Karpas-422 (cell line): ENCODE measurements at regions not wholly inside any gene's neighbourhood (a gene's known extent, or its start where the extent isn't known, plus 50 kb on each side); places are given as distances from the start of the nearest gene placed in this dataset.

ENCODE experiments used
- DNase-seq: peaks from one replicate; pipeline ENCODE4 v3.0.0-alpha.2; 2015
- H2AFZ ChIP-seq: fragments of 200-600 bp; sonication (generic); 2 replicates; pipeline ENCODE4 v1.6.1; 2014; ENCODE audit warnings: antibody characterized with exemption, low read length, mixed read lengths
- H3K27ac ChIP-seq: fragments of 200-600 bp; sonication (generic); 2 replicates; pipeline ENCODE4 v1.5.1; 2014; ENCODE audit warnings: mild to moderate bottlenecking, low read length, moderate library complexity
- H3K27me3 ChIP-seq: fragments of 200-600 bp; sonication (generic); 2 replicates; pipeline ENCODE4 v1.6.1; 2014; ENCODE audit warnings: low read length, mixed read lengths
- H3K36me3 ChIP-seq: fragments of 200-600 bp; sonication (generic); 2 replicates; pipeline ENCODE4 v1.6.1; 2014; ENCODE audit warnings: low read length, mixed read lengths; ENCODE audit not compliant: insufficient read depth
- H3K4me1 ChIP-seq: fragments of 200-600 bp; sonication (generic); 2 replicates; pipeline ENCODE4 v1.6.1; 2014; ENCODE audit warnings: mild to moderate bottlenecking, low read length, mixed read lengths
- H3K4me2 ChIP-seq: fragments of 200-600 bp; sonication (generic); 2 replicates; pipeline ENCODE4 v1.6.1; 2014; ENCODE audit warnings: low read length, low read depth, mild to moderate bottlenecking; ENCODE audit not compliant: poor library complexity, severe bottlenecking
- H3K4me3 ChIP-seq: fragments of 200-600 bp; sonication (generic); 2 replicates; pipeline ENCODE4 v1.5.1; 2014; ENCODE audit warnings: mild to moderate bottlenecking, antibody characterized with exemption, low read length, mixed read lengths
- H3K79me2 ChIP-seq: fragments of 200-600 bp; sonication (generic); 2 replicates; pipeline ENCODE4 v1.6.1; 2014; ENCODE audit warnings: mild to moderate bottlenecking, low read length, mixed read lengths
- H3K9ac ChIP-seq: fragments of 200-600 bp; sonication (generic); 2 replicates; pipeline ENCODE4 v1.6.0; 2014; ENCODE audit warnings: low read length
- H3K9me2 ChIP-seq: fragments of 200-600 bp; sonication (generic), shearing (Covaris generic); replicated peaks from 2 replicates; pipeline ENCODE4 v1.6.0; 2014; ENCODE audit warnings: mild to moderate bottlenecking, low read length, moderate library complexity; ENCODE audit not compliant: insufficient read depth
- H3K9me3 ChIP-seq: fragments of 300-700, 200-600 bp; sonication (generic); 2 replicates; pipeline ENCODE4 v1.6.1; 2014; ENCODE audit warnings: low read length, mixed read lengths
- H4K20me1 ChIP-seq: fragments of 200-600 bp; sonication (generic); 2 replicates; pipeline ENCODE4 v1.6.1; 2014; ENCODE audit warnings: mild to moderate bottlenecking, antibody characterized with exemption, low read length, low read depth; ENCODE audit not compliant: insufficient read depth

- DNase-seq: peak; percentile 61
- peak overlapping the region; percentile 78 for H3K4me2 ChIP-seq
Observed at GRCh38 chr6:150719099-150719766, 119.5 kb downstream of the PLEKHG1 start.

DNA sequence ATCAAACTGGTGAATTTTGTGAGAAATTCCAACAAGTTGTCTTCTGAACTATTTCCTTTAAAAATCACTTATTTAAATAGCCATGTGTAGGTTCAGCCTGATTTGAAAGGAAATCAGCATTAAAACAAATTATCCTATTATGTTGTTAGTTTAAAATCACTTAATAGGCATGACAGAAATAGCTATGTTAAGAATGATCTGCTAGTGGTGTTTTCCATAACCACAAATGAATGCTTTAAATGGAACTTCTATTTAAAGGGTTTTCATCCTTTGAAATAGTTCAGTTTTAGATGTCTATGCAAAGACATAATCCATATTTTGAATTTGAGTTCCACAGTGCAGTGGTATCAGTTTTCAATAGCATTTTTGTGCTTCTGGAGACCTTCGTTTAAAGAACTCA lies 120.1 kb downstream of the PLEKHG1 start:
- no peaks in the 10 kb centered on the region for H3K9me2 ChIP-seq
- H3K9ac ChIP-seq: peak overlapping the region; percentile 63
- H3K4me2 ChIP-seq: peak overlapping the region; percentile 78
- no peak overlapping the region for H2AFZ ChIP-seq
- H3K4me3 ChIP-seq: peak overlapping the region; percentile 63
- H3K9me3 ChIP-seq: no peaks in the 10 kb centered on the region
- peak overlapping the region; percentile 91 for H3K27ac ChIP-seq
- H3K79me2 ChIP-seq: peaks cover 73% of the 10 kb centered on the region
- H3K36me3 ChIP-seq: no peaks in the 10 kb centered on the region; the same call in 1 of the 2 replicates
- peaks cover 81% of the 10 kb centered on the region for H3K4me1 ChIP-seq
- DNase-seq: peak; percentile 86
- H4K20me1 ChIP-seq: peaks cover 5% of the 10 kb centered on the region; the same call in 1 of the 2 replicates
- no peaks in the 10 kb centered on the region for H3K27me3 ChIP-seq

More at GRCh38 chr6:150719099-150719766, 119.5 kb downstream of the PLEKHG1 start:
- H3K9me2 ChIP-seq: no peaks in the 10 kb centered on the region
- H3K27me3 ChIP-seq: no peaks in the 10 kb centered on the region
- no peaks in the 10 kb centered on the region; the same call in 1 of the 2 replicates for H3K36me3 ChIP-seq
- H3K4me3 ChIP-seq: peak overlapping the region; percentile 63
- peaks cover 74% of the 10 kb centered on the region for H3K79me2 ChIP-seq
- H3K4me1 ChIP-seq: peaks cover 75% of the 10 kb centered on the region
- peak overlapping the region; percentile 33 for H3K9ac ChIP-seq
- peak overlapping the region; percentile 91 for H3K27ac ChIP-seq
- H3K9me3 ChIP-seq: no peaks in the 10 kb centered on the region
- peaks cover 8% of the 10 kb centered on the region; the same call in 1 of the 2 replicates for H4K20me1 ChIP-seq
- H2AFZ ChIP-seq: no peak overlapping the region

DNA sequence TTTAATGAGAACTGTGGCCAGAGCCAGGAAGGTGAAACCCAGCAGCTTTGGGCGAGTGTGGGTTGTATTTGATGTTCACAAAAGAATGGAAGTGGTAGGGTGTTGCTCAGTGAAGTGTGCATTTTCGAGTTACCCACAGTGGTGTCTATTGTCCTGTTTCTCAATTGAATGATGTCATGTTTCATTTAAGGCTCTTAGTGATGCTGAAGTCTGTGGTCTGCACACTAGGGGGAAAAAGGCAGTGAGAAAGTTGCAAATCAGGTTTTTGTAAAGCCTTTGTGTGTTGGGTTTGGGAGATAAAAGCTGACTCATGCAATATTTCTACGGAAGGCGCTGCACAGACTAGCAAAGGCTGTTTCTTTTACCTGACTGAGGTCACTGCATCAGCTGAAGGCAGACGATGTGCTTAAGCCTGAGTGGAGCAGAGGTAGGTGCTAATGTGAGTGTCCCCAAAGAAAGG lies 121.1 kb downstream of the PLEKHG1 start:
- Histone ChIP-seq H3K9me3 (no peaks in the 10 kb centered on the region), H3K9ac (peak overlapping the region; percentile 63), H3K4me3 (peak overlapping the region; percentile 63), H3K36me3 (no peaks in the 10 kb centered on the region; the same call in 1 of the 2 replicates), H2AFZ (no peak overlapping the region), H3K79me2 (peaks cover 78% of the 10 kb centered on the region), H3K4me1 (peaks cover 91% of the 10 kb centered on the region), H4K20me1 (peaks cover 5% of the 10 kb centered on the region; the same call in 1 of the 2 replicates), H3K27me3 (no peaks in the 10 kb centered on the region), H3K27ac (peak overlapping the region; percentile 91), H3K4me2 (peak overlapping the region; percentile 78), H3K9me2 (no peaks in the 10 kb centered on the region)
- peak; percentile 92 for DNase-seq

DNA sequence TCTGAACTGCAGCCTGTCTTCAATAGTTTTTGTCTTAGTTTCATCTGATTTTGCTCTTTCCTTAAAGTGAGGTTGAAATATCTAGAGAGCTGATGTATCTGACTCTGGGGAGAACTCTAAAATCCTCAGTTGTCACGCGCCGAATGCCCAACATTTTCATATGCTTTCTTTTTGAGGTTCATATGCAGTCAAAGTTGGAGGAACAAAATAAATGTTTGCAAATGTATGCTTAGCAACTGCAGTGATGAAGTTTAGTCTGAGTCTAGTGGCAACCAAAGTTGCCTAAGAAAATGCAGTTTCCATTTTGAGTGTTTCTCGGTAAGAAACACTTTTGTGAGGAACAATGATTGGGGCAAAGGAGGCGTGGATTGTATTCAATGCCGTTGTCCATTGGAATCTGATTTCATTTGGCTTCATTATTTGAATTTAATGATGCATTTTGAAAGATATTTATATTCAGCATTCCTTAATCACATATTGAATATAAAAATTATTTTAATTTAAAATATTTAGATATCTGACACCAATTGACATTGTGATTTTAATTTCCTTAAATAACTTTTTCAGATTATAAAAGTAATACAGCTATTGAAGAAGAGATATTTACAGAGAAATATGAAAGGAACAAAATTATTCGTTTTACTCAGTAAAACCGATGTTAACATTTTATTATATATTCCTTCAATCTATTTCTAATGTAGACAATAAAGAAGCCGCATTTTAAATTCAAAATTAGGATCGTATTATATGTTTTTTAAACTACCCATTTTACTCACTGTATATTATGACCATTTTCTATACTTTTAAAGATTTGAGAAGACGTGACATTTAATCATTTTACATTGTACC lies 122.0 kb downstream of the PLEKHG1 start:
- Histone ChIP-seq H3K4me3 (peak overlapping the region; percentile 63), H3K27ac (peak overlapping the region; percentile 91), H3K79me2 (peaks cover 80% of the 10 kb centered on the region), H3K9me2 (no peaks in the 10 kb centered on the region), H3K36me3 (no peaks in the 10 kb centered on the region), H3K4me2 (peak overlapping the region; percentile 78), H4K20me1 (no peaks in the 10 kb centered on the region; the same call in 1 of the 2 replicates), H2AFZ (no peak overlapping the region), H3K27me3 (no peaks in the 10 kb centered on the region), H3K9me3 (no peaks in the 10 kb centered on the region), H3K9ac (peak overlapping the region; percentile 63), H3K4me1 (peaks cover 93% of the 10 kb centered on the region)
- DNase-seq: peak; percentile 91

- Histone ChIP-seq H3K4me2 (peak overlapping the region; percentile 78), H3K9me2 (no peaks in the 10 kb centered on the region), H3K36me3 (no peaks in the 10 kb centered on the region), H3K9ac (peak overlapping the region; percentile 49), H3K27me3 (no peaks in the 10 kb centered on the region), H4K20me1 (no peaks in the 10 kb centered on the region; the same call in 1 of the 2 replicates), H3K4me1 (peaks cover 98% of the 10 kb centered on the region), H3K27ac (peak overlapping the region; percentile 91), H3K9me3 (no peaks in the 10 kb centered on the region), H2AFZ (no peak overlapping the region), H3K4me3 (peak overlapping the region; percentile 47), H3K79me2 (peaks cover 82% of the 10 kb centered on the region)
- DNase-seq: peak; percentile 78
Observed at GRCh38 chr6:150722614-150723344, 123.1 kb downstream of the PLEKHG1 start.

DNA sequence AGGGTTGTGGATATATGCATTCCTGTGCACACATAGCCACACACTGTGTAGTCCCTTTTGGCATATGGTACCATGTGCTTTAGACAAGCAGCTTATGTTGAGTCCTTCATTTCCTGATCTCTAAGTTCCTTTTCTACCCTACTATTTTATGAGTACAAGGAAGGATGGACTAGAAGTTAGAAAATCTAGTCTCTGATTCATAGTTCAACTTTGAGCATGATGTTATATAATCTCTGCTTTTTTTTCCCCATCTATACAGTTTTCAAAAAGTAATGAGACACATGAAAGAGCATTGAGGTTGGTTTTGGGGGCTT lies 123.6 kb downstream of the PLEKHG1 start:
- peak overlapping the region; percentile 47 for H3K4me3 ChIP-seq
- H3K4me2 ChIP-seq: peak overlapping the region; percentile 78

DNA sequence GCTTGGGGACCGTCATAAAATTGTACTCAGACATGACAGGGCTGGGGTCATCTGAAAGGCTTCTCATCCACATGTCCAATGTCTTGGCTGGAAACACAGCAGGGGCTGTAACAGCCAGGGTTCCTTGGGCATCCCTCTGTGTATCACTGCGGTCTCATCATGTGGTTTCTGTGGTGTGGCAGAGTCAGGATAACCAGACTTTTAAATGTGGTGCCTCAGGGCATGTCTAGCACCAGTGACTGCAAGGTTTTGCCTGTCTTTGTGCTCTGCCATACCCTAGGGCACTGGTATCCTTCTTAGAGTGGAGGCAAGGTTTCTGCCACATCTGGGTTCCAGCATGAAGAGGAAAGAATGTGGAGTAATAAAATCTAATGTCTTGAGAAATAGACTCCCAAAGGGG lies 124.2 kb downstream of the PLEKHG1 start:
- Histone ChIP-seq H3K9me3 (no peaks in the 10 kb centered on the region), H3K4me3 (peak overlapping the region; percentile 47; the same call in 1 of the 2 replicates), H3K27me3 (no peaks in the 10 kb centered on the region), H4K20me1 (no peaks in the 10 kb centered on the region; the same call in 1 of the 2 replicates), H3K9ac (peak overlapping the region; percentile 49), H3K79me2 (peaks cover 83% of the 10 kb centered on the region), H2AFZ (no peak overlapping the region), H3K36me3 (no peaks in the 10 kb centered on the region), H3K9me2 (no peaks in the 10 kb centered on the region), H3K4me2 (peak overlapping the region; percentile 78), H3K27ac (peak overlapping the region; percentile 91), H3K4me1 (peaks cover 96% of the 10 kb centered on the region)
- DNase-seq: peak; percentile 57

More for the DNA sequence above, 123.6 kb downstream of the PLEKHG1 start:
- Histone ChIP-seq H3K9ac (peak overlapping the region; percentile 49; the same call in 1 of the 2 replicates), H3K79me2 (peaks cover 83% of the 10 kb centered on the region), H3K9me3 (no peaks in the 10 kb centered on the region), H4K20me1 (no peaks in the 10 kb centered on the region; the same call in 1 of the 2 replicates), H3K27ac (peak overlapping the region; percentile 91), H3K36me3 (no peaks in the 10 kb centered on the region), H3K4me1 (peaks cover 99% of the 10 kb centered on the region), H2AFZ (no peak overlapping the region), H3K27me3 (no peaks in the 10 kb centered on the region), H3K9me2 (no peaks in the 10 kb centered on the region)
- no peak for DNase-seq
